ENCODE measurements at regions not wholly inside any gene's neighbourhood (a gene's known extent, or its start where the extent isn't known, plus 50 kb on each side); places are given as distances from the start of the nearest gene placed in this dataset.

DNA sequence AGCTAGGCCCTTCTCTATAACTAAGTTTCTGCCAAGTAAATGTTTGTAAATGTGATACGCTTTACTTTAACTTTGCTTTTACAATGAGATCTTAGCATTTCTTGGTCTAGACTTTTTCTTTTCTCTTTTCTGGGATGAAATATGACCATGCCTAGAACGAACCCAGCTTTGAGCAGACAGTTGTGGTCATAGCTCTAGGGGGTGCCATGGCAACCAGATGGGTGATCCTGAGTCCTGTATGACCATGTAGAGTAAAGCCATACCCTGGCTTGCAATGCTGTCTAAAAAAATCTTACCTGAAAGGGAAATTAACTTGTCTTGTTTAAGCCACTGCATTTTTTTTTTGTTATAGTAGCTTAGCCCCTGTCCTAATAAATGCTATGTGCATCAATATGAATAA is 956.3 kb downstream of the SLC4A3 start:
- Histone ChIP-seq H3K4me3 (no peak overlapping the region), H3K36me3 (no peaks in the 10 kb centered on the region), H3K27ac (no peak overlapping the region), H3K9me3 (no peaks in the 10 kb centered on the region), H3K4me1 (no peaks in the 10 kb centered on the region), H3K27me3 (peaks cover 0 to 12% of the 10 kb centered on the region in 2 donors)
- no peak for DNase-seq (ENCODE audit: low spot score in 2 of 2)
- intact Hi-C loops (cut with DNase I; ENCODE audit: low total_unique reads) = no loop called here
- TF ChIP-seq POLR2A (IDR thresholded peaks at IDR 0.05) = no peak

DNA sequence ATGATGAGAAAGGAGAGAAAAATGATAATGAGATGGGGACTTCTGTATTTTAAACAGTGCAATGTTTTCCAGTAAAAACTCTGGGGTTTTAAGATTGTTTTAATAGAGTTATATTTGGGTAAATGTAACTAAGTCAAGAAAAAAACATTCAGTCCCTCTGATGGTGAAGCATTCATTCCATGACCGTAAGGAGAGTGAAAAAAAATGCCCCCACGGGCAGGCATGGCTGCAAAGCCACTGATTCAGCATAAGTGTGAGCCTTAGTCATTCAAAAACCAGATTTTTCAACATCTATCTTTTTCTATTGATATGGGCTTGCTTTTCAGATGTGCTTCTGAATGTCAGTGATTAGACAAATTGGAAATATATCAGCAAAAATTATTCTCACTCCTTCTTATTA is 957.8 kb downstream of the SLC4A3 start:
- Histone ChIP-seq H3K27me3 (peaks cover 0 to 5% of the 10 kb centered on the region in 2 donors), H3K27ac (no peak overlapping the region), H3K4me3 (no peak overlapping the region), H3K4me1 (no peaks in the 10 kb centered on the region), H3K9me3 (no peaks in the 10 kb centered on the region), H3K36me3 (no peaks in the 10 kb centered on the region)
- no peak for DNase-seq (ENCODE audit: low spot score in 2 of 2)
- TF ChIP-seq POLR2AphosphoS5 (IDR thresholded peaks at IDR 0.05) (no peak), POLR2A (IDR thresholded peaks at IDR 0.05) (no peak)
- TF ChIP-seq, protein P1, sequence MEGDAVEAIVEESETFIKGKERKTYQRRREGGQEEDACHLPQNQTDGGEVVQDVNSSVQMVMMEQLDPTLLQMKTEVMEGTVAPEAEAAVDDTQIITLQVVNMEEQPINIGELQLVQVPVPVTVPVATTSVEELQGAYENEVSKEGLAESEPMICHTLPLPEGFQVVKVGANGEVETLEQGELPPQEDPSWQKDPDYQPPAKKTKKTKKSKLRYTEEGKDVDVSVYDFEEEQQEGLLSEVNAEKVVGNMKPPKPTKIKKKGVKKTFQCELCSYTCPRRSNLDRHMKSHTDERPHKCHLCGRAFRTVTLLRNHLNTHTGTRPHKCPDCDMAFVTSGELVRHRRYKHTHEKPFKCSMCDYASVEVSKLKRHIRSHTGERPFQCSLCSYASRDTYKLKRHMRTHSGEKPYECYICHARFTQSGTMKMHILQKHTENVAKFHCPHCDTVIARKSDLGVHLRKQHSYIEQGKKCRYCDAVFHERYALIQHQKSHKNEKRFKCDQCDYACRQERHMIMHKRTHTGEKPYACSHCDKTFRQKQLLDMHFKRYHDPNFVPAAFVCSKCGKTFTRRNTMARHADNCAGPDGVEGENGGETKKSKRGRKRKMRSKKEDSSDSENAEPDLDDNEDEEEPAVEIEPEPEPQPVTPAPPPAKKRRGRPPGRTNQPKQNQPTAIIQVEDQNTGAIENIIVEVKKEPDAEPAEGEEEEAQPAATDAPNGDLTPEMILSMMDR (IDR thresholded peaks at IDR 0.05) = no peak
- intact Hi-C loops (cut with DNase I; ENCODE audit: low total_unique reads) = no loop called here

DNA sequence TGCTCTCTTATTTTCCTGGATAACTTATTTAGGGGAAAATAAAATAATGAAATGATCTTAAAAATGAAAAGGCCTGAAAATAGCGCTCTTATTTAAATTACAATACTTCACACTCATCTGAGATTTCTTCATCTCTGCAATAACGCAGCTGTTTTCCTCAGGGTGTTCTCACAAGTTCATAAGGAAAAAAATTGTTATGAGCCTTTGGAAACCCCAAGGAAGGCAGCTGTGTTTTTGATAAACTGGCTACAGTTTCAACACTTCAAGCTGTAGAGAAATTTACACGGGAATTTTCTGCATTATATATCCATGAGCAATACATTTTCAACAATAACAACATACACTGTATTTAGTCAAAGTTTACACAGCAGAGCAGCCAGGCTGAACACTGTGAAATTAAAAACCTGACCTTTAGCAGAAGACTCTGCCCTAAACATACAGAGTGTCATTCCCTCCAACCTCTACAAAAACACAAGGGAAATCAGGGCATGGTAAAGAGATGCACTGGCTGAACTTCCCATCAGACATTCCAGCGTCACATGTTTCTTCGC is 959.6 kb downstream of the SLC4A3 start:
- intact Hi-C loops (cut with DNase I; ENCODE audit: low total_unique reads) = no loop called here
- DNase-seq (ENCODE audit: low spot score in 2 of 2) = no peak
- Histone ChIP-seq H3K4me3 (no peak overlapping the region), H3K9me3 (no peaks in the 10 kb centered on the region), H3K27me3 (no peaks in the 10 kb centered on the region), H3K36me3 (no peaks in the 10 kb centered on the region), H3K27ac (no peak overlapping the region), H3K4me1 (no peaks in the 10 kb centered on the region)
- no peak for TF ChIP-seq POLR2A (IDR thresholded peaks at IDR 0.05)
- TF ChIP-seq POLR2AphosphoS5 (IDR thresholded peaks at IDR 0.05) = no peak
- TF ChIP-seq, protein P1 (IDR thresholded peaks at IDR 0.05) = no peak

DNA sequence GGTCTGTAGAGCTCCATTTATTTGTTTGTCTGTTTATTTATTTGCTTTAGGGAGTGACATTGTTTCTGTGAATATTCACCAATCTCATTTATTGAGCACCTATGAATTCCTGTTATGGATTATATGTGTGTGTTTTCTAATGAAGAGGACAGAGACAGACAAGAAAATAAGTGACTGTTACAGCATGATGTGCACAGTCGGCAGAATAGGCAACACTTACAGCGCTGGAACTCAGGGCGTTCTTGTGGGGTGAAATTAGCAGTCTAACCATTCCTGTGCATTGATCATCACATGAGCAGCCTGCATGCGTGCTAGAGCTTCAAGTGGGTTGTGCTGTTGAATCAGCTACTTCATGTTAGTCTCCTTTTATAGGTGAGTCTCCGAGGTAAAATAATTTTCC is 960.7 kb downstream of the SLC4A3 start:
- H3K27me3 ChIP-seq = no peaks in the 10 kb centered on the region
- no peak for TF ChIP-seq POLR2A (IDR thresholded peaks at IDR 0.05)
- TF ChIP-seq, protein P1 (IDR thresholded peaks at IDR 0.05) = no peak
- TF ChIP-seq POLR2AphosphoS5 (IDR thresholded peaks at IDR 0.05) = no peak
- intact Hi-C loops (cut with DNase I; ENCODE audit: low total_unique reads) = no loop called here
- H3K4me1 ChIP-seq = no peaks in the 10 kb centered on the region
- H3K27ac ChIP-seq = no peak overlapping the region
- no peak overlapping the region for H3K4me3 ChIP-seq
- H3K36me3 ChIP-seq = no peaks in the 10 kb centered on the region
- DNase-seq (ENCODE audit: low spot score in 2 of 2) = no peak
- no peaks in the 10 kb centered on the region for H3K9me3 ChIP-seq

DNA sequence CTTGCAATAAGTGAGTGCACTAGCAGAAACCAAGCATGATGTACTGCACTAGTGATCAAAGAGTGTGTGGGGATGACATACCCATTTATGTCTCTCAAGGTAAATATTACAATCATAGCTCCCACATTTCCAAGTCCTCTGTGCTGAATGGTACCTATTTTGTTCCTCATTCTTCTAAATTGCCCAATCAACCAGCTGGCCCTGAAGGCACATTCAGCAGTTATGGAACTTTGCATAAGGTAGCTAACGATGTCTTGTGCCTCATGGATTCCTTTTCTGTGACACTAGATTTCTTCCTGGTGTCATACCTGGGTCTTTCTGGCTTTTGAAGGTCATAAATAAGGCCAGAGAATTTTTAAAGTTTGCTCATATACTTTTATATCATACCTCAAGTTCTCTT is 963.0 kb downstream of the SLC4A3 start:
- TF ChIP-seq, protein P1 (IDR thresholded peaks at IDR 0.05) = no peak
- no peak for TF ChIP-seq POLR2AphosphoS5 (IDR thresholded peaks at IDR 0.05)
- no peak for TF ChIP-seq POLR2A (IDR thresholded peaks at IDR 0.05)
- intact Hi-C loops (cut with DNase I; ENCODE audit: low total_unique reads) = no loop called here
- Histone ChIP-seq H3K27me3 (no peaks in the 10 kb centered on the region), H3K4me1 (no peaks in the 10 kb centered on the region), H3K4me3 (no peak overlapping the region), H3K27ac (no peak overlapping the region), H3K9me3 (no peaks in the 10 kb centered on the region), H3K36me3 (no peaks in the 10 kb centered on the region)
- DNase-seq (ENCODE audit: low spot score in 2 of 2) = no peak

DNA sequence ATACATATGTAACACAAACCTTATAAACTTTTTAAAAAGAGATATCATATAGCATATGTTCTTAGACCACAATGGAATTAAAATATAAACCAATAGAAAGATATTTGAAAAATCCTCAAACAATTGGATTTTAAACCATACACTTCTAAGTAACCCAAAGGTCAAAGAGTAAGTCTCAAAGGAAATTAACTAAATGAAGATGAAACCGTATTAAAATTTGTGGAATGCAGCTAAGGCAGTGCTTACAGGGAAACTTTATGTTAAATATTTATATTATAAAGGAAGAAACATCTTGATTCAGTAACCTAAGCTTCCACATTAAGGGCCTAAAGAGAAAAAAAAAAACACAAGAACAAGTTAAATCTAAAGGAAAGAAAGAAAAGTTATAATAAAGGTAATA is 966.1 kb downstream of the SLC4A3 start:
- TF ChIP-seq POLR2AphosphoS5 (IDR thresholded peaks at IDR 0.05) (no peak), POLR2A (IDR thresholded peaks at IDR 0.05) (no peak)
- TF ChIP-seq, protein P1 (IDR thresholded peaks at IDR 0.05) = no peak
- Histone ChIP-seq H3K27me3 (no peaks in the 10 kb centered on the region), H3K9me3 (no peaks in the 10 kb centered on the region), H3K4me1 (no peaks in the 10 kb centered on the region), H3K27ac (no peak overlapping the region), H3K4me3 (no peak overlapping the region), H3K36me3 (no peaks in the 10 kb centered on the region)
- DNase-seq (ENCODE audit: low spot score in 2 of 2) = no peak
- intact Hi-C loops (cut with DNase I; ENCODE audit: low total_unique reads) = no loop called here

Data from breast epithelium (tissue), 4 donors.